ENCODE measurements at regions not wholly inside any gene's neighbourhood (a gene's known extent, or its start where the extent isn't known, plus 50 kb on each side); places are given as distances from the start of the nearest gene placed in this dataset.

- 78% methylated on average over 13 of the region's 15 CpGs for WGBS (ENCODE audit: insufficient coverage)
- H3K36me3 ChIP-seq (ENCODE audit: control insufficient read depth, insufficient read depth, low read length) = no peaks in the 10 kb centered on the region
- peaks cover 9% of the 10 kb centered on the region for H3K4me1 ChIP-seq (ENCODE audit: control insufficient read depth, insufficient read depth, low read length)
- DNase-seq (ENCODE audit: low read depth in 4 of 6, low spot score in 6 of 6) = no peak
- peaks cover 29% of the 10 kb centered on the region for H3K27me3 ChIP-seq (ENCODE audit: control insufficient read depth, insufficient read depth, low read length)
- no peak overlapping the region for H3K4me3 ChIP-seq (ENCODE audit: low read depth, low read length)
- no peaks in the 10 kb centered on the region for H3K9me3 ChIP-seq (ENCODE audit: control insufficient read depth, insufficient read depth, low read length)
- H3K27ac ChIP-seq (ENCODE audit: low read depth, low read length) = no peak overlapping the region
These were observed 260.6 kb downstream of the C16orf95 start for GRCh38 chr16:87056551-87056950.

DNA sequence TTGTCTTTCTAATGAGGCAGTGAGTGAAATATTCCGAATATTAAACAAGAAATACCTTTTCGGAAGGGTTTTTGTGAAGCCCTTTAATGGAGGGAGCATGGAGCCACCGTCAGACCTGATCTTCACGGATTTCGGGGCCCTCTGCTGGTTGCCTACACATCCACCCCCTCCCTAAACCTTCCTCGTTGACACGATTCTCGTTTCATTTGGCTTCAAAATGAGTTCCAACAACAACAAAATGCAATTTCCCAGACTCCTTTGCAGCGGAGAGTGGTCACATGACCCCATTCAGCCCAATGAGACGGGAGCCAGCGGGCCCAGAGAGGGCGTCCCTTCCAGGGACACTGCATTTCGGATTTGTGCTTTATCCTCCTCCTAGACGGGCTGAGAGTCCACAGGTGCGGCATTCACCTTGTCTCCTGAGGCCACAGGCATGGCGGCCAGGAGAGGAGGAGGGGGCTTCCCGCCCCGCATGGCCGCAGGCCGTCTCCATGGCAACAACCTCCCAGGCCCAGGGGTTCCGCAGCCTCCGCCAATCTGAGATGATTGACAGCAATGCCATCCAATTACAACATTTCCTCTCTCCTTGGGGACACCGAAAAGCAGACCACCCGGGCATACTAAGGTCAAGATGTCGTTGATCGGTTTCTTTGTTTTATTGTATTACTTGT is 259.8 kb downstream of the C16orf95 start:
- H3K27ac ChIP-seq (ENCODE audit: low read depth, low read length) = no peak overlapping the region
- H3K36me3 ChIP-seq (ENCODE audit: control insufficient read depth, insufficient read depth, low read length) = no peaks in the 10 kb centered on the region
- no peaks in the 10 kb centered on the region for H3K9me3 ChIP-seq (ENCODE audit: control insufficient read depth, insufficient read depth, low read length)
- H3K4me3 ChIP-seq (ENCODE audit: low read depth, low read length) = no peak overlapping the region
- H3K27me3 ChIP-seq (ENCODE audit: control insufficient read depth, insufficient read depth, low read length) = peaks cover 27% of the 10 kb centered on the region
- H3K4me1 ChIP-seq (ENCODE audit: control insufficient read depth, insufficient read depth, low read length) = peaks cover 6% of the 10 kb centered on the region
- 90% methylated on average over 14 of the region's 26 CpGs for WGBS (ENCODE audit: insufficient coverage)
- no peak for DNase-seq (ENCODE audit: low read depth in 4 of 6, low spot score in 6 of 6)

- H3K27me3 ChIP-seq (ENCODE audit: control insufficient read depth, insufficient read depth, low read length) = peaks cover 28% of the 10 kb centered on the region
- no peak for DNase-seq (ENCODE audit: low read depth in 4 of 6, low spot score in 6 of 6)
- no peaks in the 10 kb centered on the region for H3K36me3 ChIP-seq (ENCODE audit: control insufficient read depth, insufficient read depth, low read length)
- WGBS (ENCODE audit: insufficient coverage) = 95% methylated on average over 18 of the region's 26 CpGs
- peaks cover 5% of the 10 kb centered on the region for H3K4me1 ChIP-seq (ENCODE audit: control insufficient read depth, insufficient read depth, low read length)
- H3K27ac ChIP-seq (ENCODE audit: low read depth, low read length) = no peak overlapping the region
- no peak overlapping the region for H3K4me3 ChIP-seq (ENCODE audit: low read depth, low read length)
- no peaks in the 10 kb centered on the region for H3K9me3 ChIP-seq (ENCODE audit: control insufficient read depth, insufficient read depth, low read length)
These were observed 259.1 kb downstream of the C16orf95 start for GRCh38 chr16:87057951-87058560.

- Histone ChIP-seq H3K27me3 (ENCODE audit: control insufficient read depth, insufficient read depth, low read length) (peaks cover 26% of the 10 kb centered on the region), H3K36me3 (ENCODE audit: control insufficient read depth, insufficient read depth, low read length) (no peaks in the 10 kb centered on the region), H3K9me3 (ENCODE audit: control insufficient read depth, insufficient read depth, low read length) (no peaks in the 10 kb centered on the region), H3K4me1 (ENCODE audit: control insufficient read depth, insufficient read depth, low read length) (no peaks in the 10 kb centered on the region), H3K4me3 (ENCODE audit: low read depth, low read length) (no peak overlapping the region), H3K27ac (ENCODE audit: low read depth, low read length) (no peak overlapping the region)
- DNase-seq (ENCODE audit: low read depth in 4 of 6, low spot score in 6 of 6) = no peak
- WGBS (ENCODE audit: insufficient coverage) = 85% methylated on average over 14 of the region's 17 CpGs
These were observed 258.4 kb downstream of the C16orf95 start for GRCh38 chr16:87058728-87059250.

GRCh38 chr16:87060034-87060986 is 256.9 kb downstream of the C16orf95 start:
- Histone ChIP-seq H3K27ac (ENCODE audit: low read depth, low read length) (peak overlapping the region; percentile 71), H3K27me3 (ENCODE audit: control insufficient read depth, insufficient read depth, low read length) (peaks cover 28% of the 10 kb centered on the region)

DNA sequence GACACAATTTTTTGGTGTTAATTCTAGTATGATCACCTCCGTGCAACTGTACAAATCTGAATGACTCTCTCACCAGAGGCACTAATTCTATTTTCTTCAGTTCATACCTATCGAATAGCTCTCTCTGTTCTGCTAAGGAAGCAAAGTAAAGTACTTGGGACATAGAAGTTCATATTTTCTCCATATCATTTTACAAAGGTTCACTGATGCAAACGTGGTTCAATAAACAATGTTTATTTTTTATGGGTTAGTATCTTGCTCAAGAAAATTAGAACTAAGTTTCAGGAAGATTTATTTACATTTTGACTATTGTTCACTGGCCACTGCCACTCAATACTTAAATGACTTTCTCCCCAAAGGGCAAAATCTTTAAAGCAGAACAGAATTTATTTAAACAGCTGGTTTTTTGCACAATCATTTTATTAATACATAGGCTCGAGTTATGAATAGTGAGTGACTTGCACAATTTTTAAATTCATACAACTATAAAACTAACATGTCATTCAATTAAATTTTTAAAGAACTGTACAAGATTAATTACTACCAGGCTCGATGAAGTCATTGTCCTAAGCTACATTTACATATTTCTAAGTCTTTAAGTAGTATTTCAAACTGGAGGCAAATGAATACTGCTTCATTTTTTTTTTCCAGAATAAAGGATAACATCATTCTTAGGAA is 255.8 kb downstream of the C16orf95 start:
- peak overlapping the region; percentile 12 for H3K4me3 ChIP-seq (ENCODE audit: low read depth, low read length)
- peaks cover 2% of the 10 kb centered on the region for H3K4me1 ChIP-seq (ENCODE audit: control insufficient read depth, insufficient read depth, low read length)
- peak overlapping the region; percentile 71 for H3K27ac ChIP-seq (ENCODE audit: low read depth, low read length)
- WGBS (ENCODE audit: insufficient coverage) = no CpG with 5 or more reads among the region's 5 CpGs
- no peaks in the 10 kb centered on the region for H3K36me3 ChIP-seq (ENCODE audit: control insufficient read depth, insufficient read depth, low read length)
- H3K9me3 ChIP-seq (ENCODE audit: control insufficient read depth, insufficient read depth, low read length) = no peaks in the 10 kb centered on the region
- no peak for DNase-seq (ENCODE audit: low read depth in 4 of 6, low spot score in 6 of 6)
- peaks cover 30% of the 10 kb centered on the region for H3K27me3 ChIP-seq (ENCODE audit: control insufficient read depth, insufficient read depth, low read length)

More at GRCh38 chr16:87060034-87060986, 256.9 kb downstream of the C16orf95 start:
- H3K4me3 ChIP-seq (ENCODE audit: low read depth, low read length) = peak overlapping the region; percentile 27
- H3K36me3 ChIP-seq (ENCODE audit: control insufficient read depth, insufficient read depth, low read length) = no peaks in the 10 kb centered on the region
- 57% methylated on average over 10 of the region's 16 CpGs for WGBS (ENCODE audit: insufficient coverage)
- H3K4me1 ChIP-seq (ENCODE audit: control insufficient read depth, insufficient read depth, low read length) = no peaks in the 10 kb centered on the region
- H3K9me3 ChIP-seq (ENCODE audit: control insufficient read depth, insufficient read depth, low read length) = no peaks in the 10 kb centered on the region
- DNase-seq (ENCODE audit: low read depth in 4 of 6, low spot score in 6 of 6) = peak in 1 of 6 donors; percentile 72

GRCh38 chr16:87062569-87063442 is 254.4 kb downstream of the C16orf95 start:
- Histone ChIP-seq H3K4me1 (ENCODE audit: control insufficient read depth, insufficient read depth, low read length) (peaks cover 8% of the 10 kb centered on the region), H3K27me3 (ENCODE audit: control insufficient read depth, insufficient read depth, low read length) (peaks cover 40% of the 10 kb centered on the region), H3K9me3 (ENCODE audit: control insufficient read depth, insufficient read depth, low read length) (no peaks in the 10 kb centered on the region), H3K36me3 (ENCODE audit: control insufficient read depth, insufficient read depth, low read length) (no peaks in the 10 kb centered on the region), H3K4me3 (ENCODE audit: low read depth, low read length) (peak overlapping the region; percentile 39), H3K27ac (ENCODE audit: low read depth, low read length) (peak overlapping the region; percentile 78)
- WGBS (ENCODE audit: insufficient coverage) = 59% methylated on average over 17 of the region's 26 CpGs
- peak in 4 of 6 donors; percentile 46 to 86 (median 72) for DNase-seq (ENCODE audit: low read depth in 4 of 6, low spot score in 6 of 6)

DNA sequence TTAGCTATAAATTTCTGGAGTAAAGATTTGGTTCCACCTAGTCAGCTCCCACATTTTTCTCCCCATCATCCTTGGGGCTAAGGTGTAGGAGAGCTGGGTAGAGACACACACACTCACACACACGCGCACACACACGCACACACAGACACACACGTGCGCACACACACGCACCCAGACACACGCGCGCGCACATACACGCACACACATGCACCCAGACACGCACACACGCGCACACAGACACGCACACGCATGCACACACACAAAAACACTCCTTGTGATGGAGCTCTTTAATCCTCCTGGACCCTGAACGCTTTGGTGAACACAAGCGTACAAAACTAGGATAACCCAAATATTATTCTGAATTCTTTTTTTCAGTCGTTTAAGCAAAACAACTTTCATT is 253.6 kb downstream of the C16orf95 start:
- H3K4me1 ChIP-seq (ENCODE audit: control insufficient read depth, insufficient read depth, low read length) = peaks cover 16% of the 10 kb centered on the region
- H3K36me3 ChIP-seq (ENCODE audit: control insufficient read depth, insufficient read depth, low read length) = no peaks in the 10 kb centered on the region
- DNase-seq (ENCODE audit: low read depth in 4 of 6, low spot score in 6 of 6) = no peak
- H3K27me3 ChIP-seq (ENCODE audit: control insufficient read depth, insufficient read depth, low read length) = peaks cover 42% of the 10 kb centered on the region
- no peaks in the 10 kb centered on the region for H3K9me3 ChIP-seq (ENCODE audit: control insufficient read depth, insufficient read depth, low read length)
- H3K4me3 ChIP-seq (ENCODE audit: low read depth, low read length) = peak overlapping the region; percentile 39
- WGBS (ENCODE audit: insufficient coverage) = 95% methylated on average over 17 of the region's 19 CpGs
- peak overlapping the region; percentile 78 for H3K27ac ChIP-seq (ENCODE audit: low read depth, low read length)
